ENCODE measurements at regions not wholly inside any gene's neighbourhood (a gene's known extent, or its start where the extent isn't known, plus 50 kb on each side); places are given as distances from the start of the nearest gene placed in this dataset.

GRCh38 chr11:122181893-122182292 lies 65.9 kb upstream of the BLID start:
- peak; percentile 69; the same call in 1 of the 2 replicates for TF ChIP-seq MAFK (IDR thresholded peaks at IDR 0.05; ENCODE audit: low read depth, low read length)
- TF ChIP-seq SIRT6 (IDR thresholded peaks at IDR 0.05; ENCODE audit: low read length), result no peak
- TF ChIP-seq ASH2L (IDR thresholded peaks at IDR 0.05; ENCODE audit: low read length), result no peak
- no peak for TF ChIP-seq CBX8 (IDR thresholded peaks at IDR 0.05; ENCODE audit: borderline replicate concordance, low read depth, low read length)
- Histone ChIP-seq H4K20me1 (replicated peaks in 1 of 2; ENCODE audit: control insufficient read depth in 1 of 2, insufficient read depth in 2 of 2, low read length in 2 of 2) (no peaks in the 10 kb centered on the region), H3K56ac (replicated peaks; ENCODE audit: insufficient read length, low read depth, low read length) (no peak overlapping the region), H2BK120ac (replicated peaks; ENCODE audit: low read depth, low read length) (no peak overlapping the region), H3K18ac (ENCODE audit: extremely low read depth, low read length) (no peak overlapping the region), H3K79me1 (ENCODE audit: low read depth, low read length) (no peaks in the 10 kb centered on the region), H3K4me1 (replicated peaks in 1 of 4; ENCODE audit: control insufficient read depth in 3 of 4, insufficient read depth in 4 of 4, low read length in 3 of 4) (peaks cover 0 to 3% (median 0%) of the 10 kb centered on the region in 4 experiments; a peak in 1 of 7 replicates), H3K23ac (ENCODE audit: insufficient read length) (no peak overlapping the region), H2BK15ac (ENCODE audit: low read length) (no peak overlapping the region), H4K5ac (ENCODE audit: insufficient read length, low read depth, low read length) (no peak overlapping the region), H3K23me2 (ENCODE audit: low read depth, low read length) (no peaks in the 10 kb centered on the region), H4K91ac (replicated peaks; ENCODE audit: insufficient read length, low read length) (no peak overlapping the region), H3K79me2 (ENCODE audit: control insufficient read depth in 1 of 2, insufficient read depth in 2 of 2, low read length in 2 of 2) (no peaks in the 10 kb centered on the region), H2BK5ac (ENCODE audit: low read depth, low read length) (no peak overlapping the region), H4K8ac (ENCODE audit: extremely low read depth, insufficient read depth, low read length) (no peak overlapping the region), H3K9me3 (ENCODE audit: insufficient read depth in 2 of 2, low read depth in 1 of 2, low read length in 1 of 2) (no peaks in the 10 kb centered on the region), H3K14ac (ENCODE audit: insufficient read length) (no peak overlapping the region), H2BK12ac (ENCODE audit: low read depth, low read length) (no peak overlapping the region), H2BK20ac (ENCODE audit: low read length) (no peak overlapping the region), H3K9ac (replicated peaks in 1 of 4; ENCODE audit: extremely low read depth in 1 of 4, low read depth in 3 of 4, low read length in 3 of 4) (no peak overlapping the region), H3K4me2 (ENCODE audit: insufficient read depth in 1 of 2, low read depth in 2 of 2, low read length in 2 of 2) (no peak overlapping the region), H3K36me3 (ENCODE audit: control insufficient read depth in 2 of 4, insufficient read depth in 4 of 4, low read length in 3 of 4) (no peaks in the 10 kb centered on the region), H3K27me3 (replicated peaks in 1 of 4; ENCODE audit: control insufficient read depth in 3 of 4, extremely low read depth in 1 of 4, insufficient read depth in 3 of 4, low read length in 3 of 4) (no peaks in the 10 kb centered on the region), H3K4ac (replicated peaks; ENCODE audit: insufficient read length, low read depth, low read length) (no peak overlapping the region), H3K27ac (ENCODE audit: low read depth, low read length) (no peak overlapping the region), H3K4me3 (ENCODE audit: extremely low read depth in 1 of 4, insufficient read depth in 2 of 4, low read depth in 3 of 4, low read length in 4 of 4) (no peak overlapping the region), H2AFZ (ENCODE audit: low read length) (no peak overlapping the region), H2AK5ac (ENCODE audit: low read depth, low read length) (no peak overlapping the region)
- 86% methylated on average over 1 of the region's 1 CpG; no CpG with 5 or more reads in 1 of the 2 experiments for WGBS, 2 experiments (ENCODE audit: extremely low coverage in 1 of 2, insufficient coverage in 1 of 2, insufficient read length in 1 of 2, insufficient replicate concordance in 2 of 2, low coverage in 1 of 2, low lambda C conversion rate in 2 of 2, missing lambda C conversion rate in 1 of 2)
- POLR2A ChIA-PET (ENCODE audit: partially characterized antibody), result no interaction called here
- CTCF ChIA-PET (ENCODE audit: partially characterized antibody), result interaction anchor here (0.7 to 2.3 kb wide), 5 partner anchors 12 to 527 kb away, joined by 3 to 7 read pairs (median 5); no protein-coding TSS in a partner anchor
- DNase-seq (ENCODE audit: low read depth in 1 of 2, low spot score in 2 of 2) (no peak), FAIRE-seq (no peak)

Measured in H1 (cell line).